HG03575 (cell line): ENCODE measurements at regions not wholly inside any gene's neighbourhood (a gene's known extent, or its start where the extent isn't known, plus 50 kb on each side); places are given as distances from the start of the nearest gene placed in this dataset.
"Not testable (repeated sequence)": the region's sequence is repeated elsewhere in the genome, so short reads cannot be mapped to it uniquely, and the experiment has no call there.

Source experiments
- ATAC-seq: cut with Tn5 transposase; IDR thresholded peaks from one replicate; pipeline ENCODE4 v1.9.1; 2021; ENCODE audit not compliant: unreplicated experiment, insufficient number of reproducible peaks, low FRiP score; ENCODE audit errors: extremely low read depth

GRCh38 chr2:121818546-121818945, 63.1 kb downstream of the TSN start:
- ATAC-seq, result no peak

- ATAC-seq, result no peak
Observed at GRCh38 chr2:121819846-121820245, 64.4 kb downstream of the TSN start.

- no peak for ATAC-seq
Observed at GRCh38 chr2:121821476-121822158, 66.2 kb downstream of the TSN start.

GRCh38 chr2:121824264-121824663, 68.8 kb downstream of the TSN start:
- no peak for ATAC-seq

- no peak for ATAC-seq
Observed at GRCh38 chr2:121825003-121825950, 69.8 kb downstream of the TSN start.

GRCh38 chr2:121826036-121826435, 70.6 kb downstream of the TSN start:
- ATAC-seq, result no peak

- ATAC-seq, result no peak
Observed at GRCh38 chr2:121828281-121828731, 72.9 kb downstream of the TSN start.

GRCh38 chr2:121830809-121831208, 75.4 kb downstream of the TSN start:
- no peak for ATAC-seq

- no peak for ATAC-seq
Observed at GRCh38 chr2:121831841-121832240, 76.4 kb downstream of the TSN start.

- no peak for ATAC-seq
Observed at GRCh38 chr2:121832412-121833357, 77.2 kb downstream of the TSN start.

- no peak for ATAC-seq
Observed at GRCh38 chr2:121833358-121833723, 77.9 kb downstream of the TSN start.

GRCh38 chr2:121836611-121837010, 81.2 kb downstream of the TSN start:
- ATAC-seq, result no peak

- no peak for ATAC-seq
Observed at GRCh38 chr2:121837591-121837990, 82.1 kb downstream of the TSN start.

- ATAC-seq, result no peak
Observed at GRCh38 chr2:121838551-121838950, 83.1 kb downstream of the TSN start.

GRCh38 chr2:121839584-121839983, 84.1 kb downstream of the TSN start:
- no peak for ATAC-seq

GRCh38 chr2:121849236-121849635, 93.8 kb downstream of the TSN start:
- no peak for ATAC-seq

- ATAC-seq, result not testable (repeated sequence)
Observed at GRCh38 chr2:121853149-121853548, 97.7 kb downstream of the TSN start.

GRCh38 chr2:121855510-121855909, 100.1 kb downstream of the TSN start:
- no peak for ATAC-seq

- ATAC-seq, result no peak
Observed at GRCh38 chr2:121856360-121856759, 100.9 kb downstream of the TSN start.
